SU-DHL-6 (cell line): ENCODE measurements at regions not wholly inside any gene's neighbourhood (a gene's known extent, or its start where the extent isn't known, plus 50 kb on each side); places are given as distances from the start of the nearest gene placed in this dataset.
A peak's percentile ranks its signal among the peaks of the same experiment; 100 is the strongest.
"Not testable (repeated sequence)": the region's sequence is repeated elsewhere in the genome, so short reads cannot be mapped to it uniquely, and the experiment has no call there.

Source experiments
- H2AFZ ChIP-seq: fragments of 200-600 bp; sonication (generic); 2 replicates; pipeline ENCODE4 v1.6.1; 2014; ENCODE audit warnings: low read depth, mild to moderate bottlenecking, moderate library complexity, mixed read lengths, antibody characterized with exemption, low read length; ENCODE audit not compliant: severe bottlenecking
- H3F3A ChIP-seq: fragments of 200-600 bp; shearing (Covaris generic); 2 replicates; pipeline ENCODE4 v1.6.0; 2016; ENCODE audit warnings: antibody characterized with exemption, mild to moderate bottlenecking; ENCODE audit not compliant: insufficient read depth
- H3K27ac ChIP-seq: fragments of 200-600 bp; sonication (generic); 2 replicates; pipeline ENCODE4 v1.5.1; 2016; ENCODE audit warnings: low read depth, mild to moderate bottlenecking, low read length, moderate library complexity, mixed read lengths
- H3K27me3 ChIP-seq: fragments of 200-600 bp; sonication (generic), shearing (Covaris generic); 2 replicates; pipeline ENCODE4 v1.6.0; 2014; ENCODE audit warnings: mild to moderate bottlenecking, low read length
- H3K36me3 ChIP-seq: fragments of 200-600 bp; sonication (generic); 2 replicates; pipeline ENCODE4 v1.6.1; 2014; ENCODE audit warnings: mild to moderate bottlenecking, low read length, mixed read lengths
- H3K4me2 ChIP-seq: fragments of 300-600, 200-600 bp; shearing (Covaris generic), sonication (generic); 2 replicates; pipeline ENCODE4 v1.6.0; 2014; ENCODE audit warnings: low read length, low read depth, mild to moderate bottlenecking; ENCODE audit not compliant: poor library complexity, severe bottlenecking
- H3K4me3 ChIP-seq: fragments of 200-600 bp; sonication (generic); 2 replicates; pipeline ENCODE4 v1.5.1; 2014; ENCODE audit warnings: antibody characterized with exemption, low read length, mild to moderate bottlenecking, mixed read lengths; ENCODE audit not compliant: insufficient read depth, poor library complexity, severe bottlenecking
- H3K79me2 ChIP-seq: fragments of 200-600 bp; sonication (generic); 2 replicates; pipeline ENCODE4 v1.6.1; 2014; ENCODE audit warnings: mild to moderate bottlenecking, low read length, moderate library complexity; ENCODE audit not compliant: insufficient read depth
- H3K9ac ChIP-seq: fragments of 200-600 bp; sonication (generic); 2 replicates; pipeline ENCODE4 v1.7.0; 2014; ENCODE audit warnings: mild to moderate bottlenecking, low read length
- H3K9me2 ChIP-seq: fragments of 200-600 bp; sonication (generic); replicated peaks from 2 replicates; pipeline ENCODE4 v1.6.1; 2014; ENCODE audit warnings: low read length; ENCODE audit not compliant: insufficient read depth
- H3K9me3 ChIP-seq: fragments of 200-600 bp; sonication (generic); 2 replicates; pipeline ENCODE4 v1.6.1; 2014; ENCODE audit warnings: low read length, mixed read lengths; ENCODE audit not compliant: insufficient read depth
- H4K20me1 ChIP-seq: fragments of 200-600 bp; sonication (generic); 2 replicates; pipeline ENCODE4 v1.6.1; 2014; ENCODE audit warnings: low read depth, mild to moderate bottlenecking, antibody characterized with exemption, low read length, moderate library complexity, mixed read lengths
- EZH2phosphoT487 ChIP-seq: fragments of 200-600 bp; sonication (generic), shearing (Covaris generic); conservative IDR thresholded peaks from 2 replicates; pipeline ENCODE4 v1.6.1; 2018; ENCODE audit warnings: mild to moderate bottlenecking, antibody characterized with exemption, low read length, moderate library complexity, mixed read lengths
- TF ChIP-seq, protein P1 (sequence below): fragments of 200-600 bp; sonication (generic); IDR thresholded peaks from one replicate; pipeline ENCODE4 v1.5.1; 2017; ENCODE audit warnings: antibody characterized with exemption, mild to moderate bottlenecking, low read length, moderate library complexity; ENCODE audit not compliant: insufficient read depth, poor library complexity, severe bottlenecking

DNA sequence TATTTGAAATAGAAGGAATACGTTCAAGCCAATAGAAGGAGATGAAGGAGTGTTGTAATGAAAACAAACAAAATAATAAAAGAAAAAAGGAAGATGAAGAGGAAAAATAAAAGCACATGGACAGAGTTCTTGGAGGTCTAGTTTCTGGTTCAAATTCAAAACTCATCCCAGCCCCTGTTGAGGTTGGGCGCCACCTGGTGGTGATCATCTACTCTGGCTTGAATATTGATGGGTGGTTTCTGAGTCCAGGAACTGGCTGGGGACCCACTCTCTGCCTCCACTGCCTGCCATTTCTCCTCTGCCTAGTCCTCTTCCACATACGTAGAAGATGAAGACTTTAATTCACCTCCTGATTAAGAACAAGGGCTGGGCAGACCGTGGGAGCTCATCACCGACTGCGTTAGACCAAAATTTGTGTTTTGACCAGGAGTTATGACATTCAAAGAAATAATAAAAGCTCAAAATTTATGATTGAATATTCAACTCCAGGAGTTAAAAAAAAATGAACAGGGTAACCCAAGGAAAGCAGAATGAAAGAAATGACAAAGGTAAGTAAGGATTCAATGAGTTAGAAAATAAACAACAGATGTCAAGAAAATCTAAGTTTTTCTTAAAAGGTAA, 99.0 kb upstream of the SLC1A3 start:
- Histone ChIP-seq H3K36me3 (no peaks in the 10 kb centered on the region), H3K27ac (no peak overlapping the region), H3K9me3 (no peaks in the 10 kb centered on the region), H4K20me1 (no peaks in the 10 kb centered on the region), H3K4me3 (no peak overlapping the region), H3K27me3 (no peaks in the 10 kb centered on the region), H3K9me2 (no peaks in the 10 kb centered on the region), H3K9ac (no peak overlapping the region), H3K79me2 (no peaks in the 10 kb centered on the region), H3F3A (no peaks in the 10 kb centered on the region), H3K4me2 (no peak overlapping the region), H2AFZ (no peak overlapping the region)
- TF ChIP-seq, protein P1, sequence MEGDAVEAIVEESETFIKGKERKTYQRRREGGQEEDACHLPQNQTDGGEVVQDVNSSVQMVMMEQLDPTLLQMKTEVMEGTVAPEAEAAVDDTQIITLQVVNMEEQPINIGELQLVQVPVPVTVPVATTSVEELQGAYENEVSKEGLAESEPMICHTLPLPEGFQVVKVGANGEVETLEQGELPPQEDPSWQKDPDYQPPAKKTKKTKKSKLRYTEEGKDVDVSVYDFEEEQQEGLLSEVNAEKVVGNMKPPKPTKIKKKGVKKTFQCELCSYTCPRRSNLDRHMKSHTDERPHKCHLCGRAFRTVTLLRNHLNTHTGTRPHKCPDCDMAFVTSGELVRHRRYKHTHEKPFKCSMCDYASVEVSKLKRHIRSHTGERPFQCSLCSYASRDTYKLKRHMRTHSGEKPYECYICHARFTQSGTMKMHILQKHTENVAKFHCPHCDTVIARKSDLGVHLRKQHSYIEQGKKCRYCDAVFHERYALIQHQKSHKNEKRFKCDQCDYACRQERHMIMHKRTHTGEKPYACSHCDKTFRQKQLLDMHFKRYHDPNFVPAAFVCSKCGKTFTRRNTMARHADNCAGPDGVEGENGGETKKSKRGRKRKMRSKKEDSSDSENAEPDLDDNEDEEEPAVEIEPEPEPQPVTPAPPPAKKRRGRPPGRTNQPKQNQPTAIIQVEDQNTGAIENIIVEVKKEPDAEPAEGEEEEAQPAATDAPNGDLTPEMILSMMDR = peak; percentile 87
- no peak for TF ChIP-seq EZH2phosphoT487

DNA sequence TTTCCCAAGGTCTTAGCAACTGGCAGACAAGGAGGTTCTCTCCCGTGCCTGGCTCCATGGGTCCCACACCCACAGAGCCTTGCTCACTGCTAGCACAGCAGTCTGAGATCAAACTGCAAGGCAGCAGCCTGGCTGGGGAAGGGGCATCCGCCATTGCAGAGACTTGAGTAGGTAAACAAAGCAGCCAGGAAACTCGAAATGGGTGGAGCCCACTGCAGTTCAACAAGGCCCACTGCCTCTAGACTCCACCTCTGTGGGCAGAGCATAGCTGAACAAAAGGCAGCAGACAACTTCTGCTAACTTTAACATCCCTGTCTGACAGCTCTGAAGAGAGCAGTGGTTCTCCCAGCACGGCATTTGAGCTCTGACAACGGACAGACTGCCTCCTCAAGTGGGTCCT, 98.1 kb upstream of the SLC1A3 start:
- not testable (repeated sequence) for H3K27ac ChIP-seq, H3K9me3 ChIP-seq, H3K9ac ChIP-seq, H4K20me1 ChIP-seq, H3K79me2 ChIP-seq, H2AFZ ChIP-seq, H3K27me3 ChIP-seq, H3K4me3 ChIP-seq, H3K4me2 ChIP-seq, H3K9me2 ChIP-seq, H3K36me3 ChIP-seq, H3F3A ChIP-seq

DNA sequence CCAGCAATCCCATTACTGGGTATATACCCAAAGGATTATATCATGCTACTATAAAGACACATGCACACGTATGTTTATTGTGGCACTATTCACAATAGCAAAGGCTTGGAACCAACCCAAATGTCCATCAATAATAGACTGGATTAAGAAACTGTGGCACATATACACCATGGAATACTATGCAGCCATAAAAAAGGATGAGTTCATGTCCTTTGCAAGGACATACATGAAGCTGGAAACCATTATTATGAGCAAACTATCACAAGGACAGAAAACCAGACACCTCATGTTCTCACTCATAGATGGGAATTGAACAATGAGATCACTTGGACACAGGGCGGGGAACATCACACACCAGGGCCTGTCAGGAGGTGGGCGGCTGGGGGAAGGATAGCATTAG, 92.8 kb upstream of the SLC1A3 start:
- not testable (repeated sequence) for H4K20me1 ChIP-seq, H2AFZ ChIP-seq, H3K27ac ChIP-seq, H3K36me3 ChIP-seq, H3F3A ChIP-seq, H3K27me3 ChIP-seq, H3K9me2 ChIP-seq, H3K9me3 ChIP-seq, H3K79me2 ChIP-seq, H3K4me2 ChIP-seq, H3K9ac ChIP-seq, H3K4me3 ChIP-seq

DNA sequence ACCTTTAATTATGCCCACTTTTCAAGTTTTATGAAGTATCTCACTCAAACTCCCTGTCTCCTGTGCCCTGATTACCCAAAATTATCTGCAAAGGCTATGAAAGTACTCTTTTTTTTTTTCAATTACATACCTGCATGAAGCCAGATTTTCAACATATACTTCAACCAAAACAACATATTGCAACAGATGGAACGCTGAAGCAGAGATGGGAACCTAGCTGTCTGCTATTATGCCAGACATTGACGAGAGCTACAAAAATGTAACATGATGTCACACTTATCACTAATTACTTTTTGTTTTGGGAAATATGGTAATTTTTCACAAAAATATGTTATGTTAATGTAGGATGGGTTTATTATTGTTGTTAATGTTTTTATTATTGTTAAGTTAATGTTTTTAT, 86.5 kb upstream of the SLC1A3 start:
- Histone ChIP-seq H3K9me3 (no peaks in the 10 kb centered on the region), H3K27me3 (no peaks in the 10 kb centered on the region), H4K20me1 (no peaks in the 10 kb centered on the region), H3K4me3 (no peak overlapping the region), H3K79me2 (no peaks in the 10 kb centered on the region), H3K4me2 (no peak overlapping the region), H3K27ac (no peak overlapping the region), H2AFZ (no peak overlapping the region), H3K36me3 (no peaks in the 10 kb centered on the region), H3K9me2 (no peaks in the 10 kb centered on the region), H3F3A (no peaks in the 10 kb centered on the region), H3K9ac (no peak overlapping the region)
- no peak for TF ChIP-seq EZH2phosphoT487
- TF ChIP-seq, protein P1 = no peak
